GM23248 (cell line): ENCODE measurements at regions not wholly inside any gene's neighbourhood (a gene's known extent, or its start where the extent isn't known, plus 50 kb on each side); places are given as distances from the start of the nearest gene placed in this dataset.

Experiments
- EZH2 ChIP-seq: fragments of 200-600 bp; sonication (generic); IDR thresholded peaks from 2 replicates; pipeline ENCODE4 v1.6.1; 2018; ENCODE audit warnings: antibody characterized with exemption, mild to moderate bottlenecking; ENCODE audit not compliant: insufficient read depth, poor library complexity, severe bottlenecking
- EZH2phosphoT487 ChIP-seq: fragments of 200-600 bp; sonication (generic); IDR thresholded peaks from 2 replicates; pipeline ENCODE4 v1.6.1; 2018; ENCODE audit warnings: antibody characterized with exemption, moderate library complexity, mild to moderate bottlenecking, low read depth; ENCODE audit not compliant: insufficient read depth

DNA sequence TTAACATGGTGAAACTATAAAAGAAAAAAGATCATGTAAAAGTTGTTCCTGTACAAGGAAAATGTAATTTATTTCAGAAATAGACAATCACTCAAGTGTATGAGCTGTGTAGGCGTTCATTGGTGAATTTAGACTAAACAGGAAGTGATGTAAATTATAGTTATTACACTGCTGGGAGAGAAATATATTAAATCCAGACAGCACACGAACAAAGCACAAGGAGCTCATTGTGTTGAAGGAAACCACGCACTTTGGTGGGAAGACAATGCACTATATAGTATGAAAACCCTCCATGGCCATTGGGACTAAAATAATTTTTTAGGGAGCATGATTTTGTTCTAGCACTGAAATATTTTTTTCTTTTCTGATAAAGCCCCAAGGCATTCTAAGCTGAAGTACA lies 450.5 kb downstream of the KLF12 start:
- no peak for TF ChIP-seq EZH2
- TF ChIP-seq EZH2phosphoT487: no peak
